Thyroid gland (tissue), 4 donors: ENCODE measurements at regions not wholly inside any gene's neighbourhood (a gene's known extent, or its start where the extent isn't known, plus 50 kb on each side); places are given as distances from the start of the nearest gene placed in this dataset.

Experiments
- CTCF ChIP-seq, 6 experiments: fragments of 200-600 bp in 3 of 6; fragments of 450-650 bp in 3 of 6; sonication (generic) in 3 of 6; IDR thresholded peaks; one replicate each; pipeline ENCODE4 v1.5.1; 2016 to 2019; ENCODE audit warnings: antibody characterized with exemption in 6 of 6, mild to moderate bottlenecking in 2 of 6, inconsistent platforms in 1 of 6, moderate library complexity in 1 of 6
- POLR2A ChIP-seq, 2 donors: fragments of 450-650 bp; IDR thresholded peaks; one replicate each; pipeline ENCODE4 v1.6.1; 2017; ENCODE audit warnings: antibody characterized with exemption in 2 of 2, mild to moderate bottlenecking in 2 of 2, moderate library complexity in 1 of 2

DNA sequence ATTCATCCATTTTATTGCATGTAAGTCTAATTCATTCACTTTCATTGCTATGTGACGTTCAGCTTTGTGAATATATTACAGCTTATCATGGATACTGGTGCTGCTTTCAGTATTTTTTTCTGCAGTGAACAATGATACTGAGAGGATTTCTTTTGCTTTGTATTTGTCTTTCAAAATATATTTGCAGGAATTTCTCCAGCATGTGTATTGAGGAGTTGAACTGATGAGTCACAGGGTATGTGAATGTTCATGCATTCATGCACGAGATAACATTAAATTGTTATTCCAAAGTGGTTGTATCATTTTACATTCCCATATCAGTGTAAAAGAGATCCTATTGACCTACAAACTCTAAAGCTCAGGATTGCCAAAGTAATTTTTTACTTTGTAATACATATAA is 283.8 kb upstream of the ARSJ start:
- no peak for TF ChIP-seq POLR2A (IDR thresholded peaks at IDR 0.05)
- no peak for TF ChIP-seq CTCF (IDR thresholded peaks at IDR 0.05)
